ENCODE measurements at regions not wholly inside any gene's neighbourhood (a gene's known extent, or its start where the extent isn't known, plus 50 kb on each side); places are given as distances from the start of the nearest gene placed in this dataset.

- Mint-ChIP-seq H3K27me3 (ENCODE audit: low read depth in 2 of 2) (no peaks in the 10 kb centered on the region), H3K9me3 (peaks cover 9 to 17% of the 10 kb centered on the region in 2 donors), H3K4me3 (no peak overlapping the region), H3K27ac (no peak overlapping the region), H3K36me3 (no peaks in the 10 kb centered on the region), H3K4me1 (no peaks in the 10 kb centered on the region)
- H3K4me1 ChIP-seq (ENCODE audit: control insufficient read depth, insufficient read depth, low read length): no peaks in the 10 kb centered on the region
- no peaks in the 10 kb centered on the region for H3K36me3 ChIP-seq (ENCODE audit: control insufficient read depth, insufficient read depth, low read length)
- H3K27me3 ChIP-seq (ENCODE audit: control insufficient read depth, insufficient read depth, low read length): no peaks in the 10 kb centered on the region
- H3K27ac ChIP-seq (ENCODE audit: low read length): no peak overlapping the region
- intact Hi-C loops (cut with micrococcal nuclease): no loop called here
- no peak for TF ChIP-seq CTCF (IDR thresholded peaks at IDR 0.05)
- ATAC-seq (no peak), DNase-seq (no peak)
- peaks cover 4% of the 10 kb centered on the region for H3K9me3 ChIP-seq (ENCODE audit: control insufficient read depth, insufficient read depth, low read length)
- no peak overlapping the region for H3K4me3 ChIP-seq (ENCODE audit: low read length)
- 43% methylated on average over 2 of the region's 3 CpGs for WGBS (ENCODE audit: insufficient coverage)
Measured at GRCh38 chr16:63066552-63066951, 1030.3 kb upstream of the CDH8 start.

DNA sequence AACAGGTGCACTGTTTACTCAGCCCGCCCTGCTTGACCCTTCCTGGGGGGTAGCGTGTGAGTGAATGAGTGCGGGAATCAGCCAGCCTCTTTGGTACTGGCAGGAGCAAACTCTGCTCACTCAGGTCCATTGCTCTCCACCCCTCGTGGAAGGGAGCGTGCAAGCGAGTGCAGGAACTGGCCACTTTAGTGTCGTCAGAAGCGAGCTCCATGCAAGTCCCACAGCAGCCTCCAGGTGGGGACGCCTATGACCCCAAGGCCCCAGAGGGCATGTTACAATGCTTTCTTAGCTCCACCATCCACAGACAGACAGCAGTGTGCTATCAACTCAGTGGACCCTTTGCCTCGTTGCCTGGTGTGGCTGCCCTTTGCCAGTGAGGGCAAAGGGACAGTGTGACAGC lies 1025.1 kb upstream of the CDH8 start:
- H3K27ac ChIP-seq (ENCODE audit: low read length): no peak overlapping the region
- WGBS (ENCODE audit: insufficient coverage): 87% methylated on average over 10 of the region's 10 CpGs
- no peaks in the 10 kb centered on the region for H3K36me3 ChIP-seq (ENCODE audit: control insufficient read depth, insufficient read depth, low read length)
- intact Hi-C loops (cut with micrococcal nuclease): no loop called here
- peaks cover 5 to 23% of the 10 kb centered on the region in 2 donors for H3K9me3 Mint-ChIP-seq
- no peak for ATAC-seq
- no peak for TF ChIP-seq CTCF (IDR thresholded peaks at IDR 0.05)
- no peaks in the 10 kb centered on the region for H3K27me3 ChIP-seq (ENCODE audit: control insufficient read depth, insufficient read depth, low read length)
- no peak overlapping the region for H3K4me3 ChIP-seq (ENCODE audit: low read length)
- DNase-seq: no peak
- H3K27ac Mint-ChIP-seq: no peak overlapping the region
- H3K27me3 Mint-ChIP-seq (ENCODE audit: low read depth in 2 of 2): no peaks in the 10 kb centered on the region
- H3K4me1 ChIP-seq (ENCODE audit: control insufficient read depth, insufficient read depth, low read length): no peaks in the 10 kb centered on the region
- no peaks in the 10 kb centered on the region for H3K4me1 Mint-ChIP-seq
- H3K36me3 Mint-ChIP-seq: no peaks in the 10 kb centered on the region
- peaks cover 8% of the 10 kb centered on the region for H3K9me3 ChIP-seq (ENCODE audit: control insufficient read depth, insufficient read depth, low read length)
- H3K4me3 Mint-ChIP-seq: no peak overlapping the region

DNA sequence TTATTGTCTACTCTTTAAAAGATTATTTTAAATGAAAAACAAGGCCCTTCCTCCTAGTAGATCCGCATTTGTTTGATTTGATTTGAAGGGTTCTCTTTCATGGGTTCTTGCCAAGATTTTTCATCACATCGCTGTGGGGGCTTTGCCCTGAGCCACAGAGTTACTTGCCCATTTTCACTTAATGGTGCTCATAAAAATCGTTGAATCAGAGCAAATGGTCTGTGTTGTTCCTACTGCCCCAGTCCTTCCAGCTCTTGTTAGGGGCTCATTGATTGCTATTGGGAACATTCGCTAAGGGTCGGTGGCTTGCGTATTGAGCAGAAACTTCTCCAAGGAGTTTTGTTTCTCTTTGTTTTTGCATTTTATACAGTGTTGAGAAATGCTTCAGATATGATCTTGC lies 1023.4 kb upstream of the CDH8 start:
- H3K9me3 ChIP-seq (ENCODE audit: control insufficient read depth, insufficient read depth, low read length): peaks cover 8% of the 10 kb centered on the region
- Mint-ChIP-seq H3K4me1 (no peaks in the 10 kb centered on the region), H3K36me3 (no peaks in the 10 kb centered on the region), H3K4me3 (no peak overlapping the region), H3K27ac (no peak overlapping the region), H3K9me3 (peaks cover 5 to 19% of the 10 kb centered on the region in 2 donors), H3K27me3 (ENCODE audit: low read depth in 2 of 2) (no peaks in the 10 kb centered on the region)
- no peaks in the 10 kb centered on the region for H3K27me3 ChIP-seq (ENCODE audit: control insufficient read depth, insufficient read depth, low read length)
- no peaks in the 10 kb centered on the region for H3K4me1 ChIP-seq (ENCODE audit: control insufficient read depth, insufficient read depth, low read length)
- DNase-seq: no peak
- TF ChIP-seq CTCF (IDR thresholded peaks at IDR 0.05): no peak
- no peak overlapping the region for H3K4me3 ChIP-seq (ENCODE audit: low read length)
- no peaks in the 10 kb centered on the region for H3K36me3 ChIP-seq (ENCODE audit: control insufficient read depth, insufficient read depth, low read length)
- 89% methylated on average over 5 of the region's 6 CpGs for WGBS (ENCODE audit: insufficient coverage)
- no peak overlapping the region for H3K27ac ChIP-seq (ENCODE audit: low read length)
- no peak for ATAC-seq
- intact Hi-C loops (cut with micrococcal nuclease): no loop called here

DNA sequence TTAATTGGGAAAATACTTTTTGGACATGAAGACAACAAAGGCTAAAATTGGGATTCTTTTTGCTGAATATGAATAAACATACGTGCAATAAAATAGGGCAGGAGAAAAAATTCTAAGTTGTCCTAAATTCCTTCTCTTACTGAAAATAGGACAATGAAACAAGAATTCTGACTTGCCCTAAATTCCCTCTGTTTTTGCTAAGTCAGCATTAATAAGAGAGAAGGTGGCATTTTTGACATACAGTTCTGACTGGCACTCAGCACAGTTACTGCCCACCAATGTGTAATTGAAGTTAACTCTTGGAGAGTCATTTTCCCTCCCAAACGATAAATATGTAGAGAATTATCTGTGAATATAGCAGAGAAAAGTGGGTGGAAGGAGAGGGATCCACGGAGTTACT lies 1021.1 kb upstream of the CDH8 start:
- WGBS (ENCODE audit: insufficient coverage): 89% methylated on average over 1 of the region's 3 CpGs
- H3K27me3 Mint-ChIP-seq (ENCODE audit: low read depth in 2 of 2): no peaks in the 10 kb centered on the region
- DNase-seq: no peak
- H3K4me3 Mint-ChIP-seq: no peak overlapping the region
- H3K4me1 Mint-ChIP-seq: no peaks in the 10 kb centered on the region
- intact Hi-C loops (cut with micrococcal nuclease): no loop called here
- Histone ChIP-seq H3K27ac (ENCODE audit: low read length) (no peak overlapping the region), H3K36me3 (ENCODE audit: control insufficient read depth, insufficient read depth, low read length) (no peaks in the 10 kb centered on the region), H3K4me1 (ENCODE audit: control insufficient read depth, insufficient read depth, low read length) (no peaks in the 10 kb centered on the region), H3K27me3 (ENCODE audit: control insufficient read depth, insufficient read depth, low read length) (no peaks in the 10 kb centered on the region), H3K9me3 (ENCODE audit: control insufficient read depth, insufficient read depth, low read length) (peaks cover 8% of the 10 kb centered on the region), H3K4me3 (ENCODE audit: low read length) (no peak overlapping the region)
- no peak overlapping the region for H3K27ac Mint-ChIP-seq
- TF ChIP-seq CTCF (IDR thresholded peaks at IDR 0.05): no peak
- H3K9me3 Mint-ChIP-seq: peaks cover 10 to 17% of the 10 kb centered on the region in 2 donors
- ATAC-seq: no peak
- peaks cover 7% of the 10 kb centered on the region for H3K36me3 Mint-ChIP-seq

Measured in natural killer cell (primary cell).